ENCODE measurements at regions not wholly inside any gene's neighbourhood (a gene's known extent, or its start where the extent isn't known, plus 50 kb on each side); places are given as distances from the start of the nearest gene placed in this dataset.
"Not testable (repeated sequence)": the region's sequence is repeated elsewhere in the genome, so short reads cannot be mapped to it uniquely, and the experiment has no call there.

- DNase-seq: no peak
These were observed 236.3 kb upstream of the GYPA start for GRCh38 chr4:144376866-144377265.

- no peak for DNase-seq
These were observed 243.9 kb upstream of the GYPA start for GRCh38 chr4:144384408-144384807.

GRCh38 chr4:144399927-144400326, 246.0 kb upstream of the HHIP start:
- DNase-seq: no peak

GRCh38 chr4:144402176-144402575, 243.8 kb upstream of the HHIP start:
- DNase-seq: no peak

- DNase-seq: no peak
These were observed 243.0 kb upstream of the HHIP start for GRCh38 chr4:144402999-144403398.

- DNase-seq: no peak
These were observed 242.1 kb upstream of the HHIP start for GRCh38 chr4:144403893-144404292.

- DNase-seq: no peak
These were observed 236.4 kb upstream of the HHIP start for GRCh38 chr4:144409525-144409924.

GRCh38 chr4:144410230-144410783, 235.6 kb upstream of the HHIP start:
- no peak for DNase-seq

GRCh38 chr4:144411119-144411518, 234.8 kb upstream of the HHIP start:
- DNase-seq: no peak

- no peak for DNase-seq
These were observed 234.3 kb upstream of the HHIP start for GRCh38 chr4:144411700-144412099.

- DNase-seq: no peak
These were observed 224.9 kb upstream of the HHIP start for GRCh38 chr4:144421056-144421455.

- no peak for DNase-seq
These were observed 224.0 kb upstream of the HHIP start for GRCh38 chr4:144421839-144422565.

- DNase-seq: no peak
These were observed 222.0 kb upstream of the HHIP start for GRCh38 chr4:144423930-144424329.

GRCh38 chr4:144426023-144426422, 219.9 kb upstream of the HHIP start:
- not testable (repeated sequence) for DNase-seq

GRCh38 chr4:144442713-144443112, 203.2 kb upstream of the HHIP start:
- no peak for DNase-seq

- DNase-seq: no peak
These were observed 196.3 kb upstream of the HHIP start for GRCh38 chr4:144449611-144450010.

- no peak for DNase-seq
These were observed 195.4 kb upstream of the HHIP start for GRCh38 chr4:144450526-144450925.

GRCh38 chr4:144451766-144452450, 194.0 kb upstream of the HHIP start:
- no peak for DNase-seq

- DNase-seq: no peak
These were observed 189.8 kb upstream of the HHIP start for GRCh38 chr4:144456196-144456595.

GRCh38 chr4:144461906-144462305, 184.1 kb upstream of the HHIP start:
- no peak for DNase-seq

GRCh38 chr4:144463236-144463635, 182.7 kb upstream of the HHIP start:
- DNase-seq: no peak

GRCh38 chr4:144463896-144464295, 182.1 kb upstream of the HHIP start:
- no peak for DNase-seq

GRCh38 chr4:144465546-144465945, 180.4 kb upstream of the HHIP start:
- no peak for DNase-seq

GRCh38 chr4:144480068-144480467, 165.9 kb upstream of the HHIP start:
- no peak for DNase-seq
